Sigmoid colon (tissue), 6 donors: ENCODE measurements at regions not wholly inside any gene's neighbourhood (a gene's known extent, or its start where the extent isn't known, plus 50 kb on each side); places are given as distances from the start of the nearest gene placed in this dataset.

Experiments used
- DNase-seq: peaks from one replicate; pipeline ENCODE4 v3.0.0-alpha.2; 2019
- H3K27ac ChIP-seq, 4 donors: fragments of 200-600 bp; sonication (generic); one replicate each; pipeline ENCODE4 v1.5.1; 2016 to 2019; ENCODE audit warnings: mild to moderate bottlenecking in 1 of 4
- H3K27me3 ChIP-seq, 3 donors: fragments of 200-600 bp; sonication (generic); one replicate each; pipeline ENCODE4 v1.5.1; 2019; ENCODE audit warnings: mild to moderate bottlenecking in 1 of 3
- H3K36me3 ChIP-seq, 4 donors: fragments of 200-600 bp; sonication (generic); one replicate each; pipeline ENCODE4 v1.5.1; 2016 to 2019
- H3K4me1 ChIP-seq, 4 donors: fragments of 200-600 bp; sonication (generic); one replicate each; pipeline ENCODE4 v1.5.1; 2017 to 2019
- H3K4me3 ChIP-seq, 4 donors: fragments of 200-600 bp; sonication (generic); one replicate each; pipeline ENCODE4 v1.5.1; 2017 to 2019; ENCODE audit warnings: mild to moderate bottlenecking in 2 of 4, moderate library complexity in 1 of 4
- H3K9me3 ChIP-seq, 4 donors: fragments of 200-600 bp in 3 of 4; sonication (generic) in 3 of 4; one replicate each; pipeline versions ENCODE4 v1.5.1 to v1.6.1; 2013 to 2019
- EP300 ChIP-seq, 4 donors: sonication (generic); formaldehyde crosslinking; IDR thresholded peaks; one replicate each; pipeline ENCODE4 v1.6.1; 2017; ENCODE audit warnings: antibody characterized with exemption in 4 of 4
- POLR2A ChIP-seq, 2 donors: fragments of 450-650 bp; IDR thresholded peaks; one replicate each; pipeline ENCODE4 v1.6.1; 2016; ENCODE audit warnings: antibody characterized with exemption in 2 of 2, mild to moderate bottlenecking in 2 of 2, moderate library complexity in 2 of 2
- POLR2AphosphoS5 ChIP-seq, 4 donors: sonication (generic); formaldehyde crosslinking; IDR thresholded peaks; one replicate each; pipeline ENCODE4 v1.6.1; 2017; ENCODE audit warnings: antibody characterized with exemption in 4 of 4
- WGBS, 2 donors: extraction: QIAGEN DNeasy Blood & Tissue Kit; methylation state at CpG; one replicate each; pipeline ENCODE4 v1.1.7; 2013; 5-methylcytosine and 5-hydroxymethylcytosine counted together
- intact Hi-C: fragments of 100-400 bp; cut with DNase I; formaldehyde crosslinking; loops from one replicate; pipeline ENCODE4 v1.15.1; 2023
- TF ChIP-seq, protein P1 (sequence below), 4 experiments: fragments of 450-650 bp in 3 of 4; fragments of 200-600 bp in 1 of 4; IDR thresholded peaks; one replicate each; pipeline ENCODE4 v1.5.1; 2016 to 2019; ENCODE audit warnings: antibody characterized with exemption in 4 of 4, mild to moderate bottlenecking in 3 of 4, moderate library complexity in 2 of 4
- donor health status: healthy with polysubstance abuse.
- donor health status: healthy.

DNA sequence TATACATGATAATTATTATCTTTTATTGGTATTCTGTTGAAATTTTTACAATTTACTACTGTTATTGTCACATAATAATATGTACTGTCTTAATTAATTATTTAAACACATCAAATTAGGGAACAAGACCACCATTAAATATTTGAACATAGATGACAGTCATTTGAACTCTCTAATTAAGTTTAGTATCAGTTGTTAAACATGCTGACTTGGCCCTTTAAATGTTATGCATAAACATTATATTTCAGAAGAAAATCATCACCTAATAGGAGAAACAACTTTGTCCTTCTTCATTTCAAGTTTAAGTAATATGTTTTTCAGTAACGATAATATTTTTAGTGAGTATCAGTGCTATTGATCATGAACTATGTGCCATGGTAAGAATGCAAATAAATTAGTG, 623.5 kb upstream of the GNPDA2 start:
- Histone ChIP-seq H3K27me3 (no peaks in the 10 kb centered on the region), H3K27ac (peak overlapping the region in 1 of 4 donors; percentile 30), H3K4me3 (peak overlapping the region in 1 of 4 donors; percentile 38), H3K9me3 (no peaks in the 10 kb centered on the region), H3K4me1 (peaks cover 0 to 7% (median 0%) of the 10 kb centered on the region in 4 donors), H3K36me3 (no peaks in the 10 kb centered on the region)
- 90 to 93% methylated on average over 1 of the region's 1 CpG for WGBS, 2 donors
- DNase-seq, result no peak
- no peak for TF ChIP-seq POLR2A (IDR thresholded peaks at IDR 0.05)
- no peak for TF ChIP-seq POLR2AphosphoS5 (IDR thresholded peaks at IDR 0.05)
- TF ChIP-seq, protein P1, sequence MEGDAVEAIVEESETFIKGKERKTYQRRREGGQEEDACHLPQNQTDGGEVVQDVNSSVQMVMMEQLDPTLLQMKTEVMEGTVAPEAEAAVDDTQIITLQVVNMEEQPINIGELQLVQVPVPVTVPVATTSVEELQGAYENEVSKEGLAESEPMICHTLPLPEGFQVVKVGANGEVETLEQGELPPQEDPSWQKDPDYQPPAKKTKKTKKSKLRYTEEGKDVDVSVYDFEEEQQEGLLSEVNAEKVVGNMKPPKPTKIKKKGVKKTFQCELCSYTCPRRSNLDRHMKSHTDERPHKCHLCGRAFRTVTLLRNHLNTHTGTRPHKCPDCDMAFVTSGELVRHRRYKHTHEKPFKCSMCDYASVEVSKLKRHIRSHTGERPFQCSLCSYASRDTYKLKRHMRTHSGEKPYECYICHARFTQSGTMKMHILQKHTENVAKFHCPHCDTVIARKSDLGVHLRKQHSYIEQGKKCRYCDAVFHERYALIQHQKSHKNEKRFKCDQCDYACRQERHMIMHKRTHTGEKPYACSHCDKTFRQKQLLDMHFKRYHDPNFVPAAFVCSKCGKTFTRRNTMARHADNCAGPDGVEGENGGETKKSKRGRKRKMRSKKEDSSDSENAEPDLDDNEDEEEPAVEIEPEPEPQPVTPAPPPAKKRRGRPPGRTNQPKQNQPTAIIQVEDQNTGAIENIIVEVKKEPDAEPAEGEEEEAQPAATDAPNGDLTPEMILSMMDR (IDR thresholded peaks at IDR 0.05), result no peak
- no peak for TF ChIP-seq EP300 (IDR thresholded peaks at IDR 0.05)
- intact Hi-C loops, result no loop called here

DNA sequence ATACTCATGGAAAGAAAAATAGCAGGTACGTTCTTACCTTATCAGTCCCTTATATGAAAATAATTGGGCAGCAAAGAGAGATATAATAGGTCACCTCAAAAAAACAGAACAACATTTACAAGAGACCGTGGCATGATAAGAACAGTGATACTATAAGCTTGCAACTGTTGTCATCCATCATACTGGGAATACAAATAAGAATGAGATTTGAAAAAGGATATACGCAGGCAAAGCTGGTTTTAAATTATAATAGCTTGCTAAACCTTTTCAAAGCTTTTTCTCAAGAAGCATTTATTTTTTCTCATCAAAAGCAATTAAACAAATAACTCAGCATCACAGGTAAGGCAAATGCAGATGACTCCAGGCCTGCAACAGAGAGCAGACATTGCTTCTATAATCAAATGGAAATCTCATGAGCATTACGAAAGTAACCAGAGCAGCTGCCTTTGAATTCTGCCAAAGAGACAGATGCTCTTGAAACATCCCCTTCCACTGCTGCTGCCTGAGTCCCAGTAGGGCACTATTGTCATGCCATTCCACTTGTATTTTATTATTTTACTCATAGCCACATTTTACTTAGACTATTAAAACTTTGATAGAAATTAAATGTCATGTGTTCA, 620.6 kb upstream of the GNPDA2 start:
- WGBS, 2 donors, result 67 to 72% methylated on average over 4 of the region's 4 CpGs
- H3K4me1 ChIP-seq, result peaks cover 0 to 7% (median 0%) of the 10 kb centered on the region in 4 donors
- TF ChIP-seq EP300 (IDR thresholded peaks at IDR 0.05) (no peak), POLR2AphosphoS5 (IDR thresholded peaks at IDR 0.05) (no peak), POLR2A (IDR thresholded peaks at IDR 0.05) (no peak)
- TF ChIP-seq, protein P1 (IDR thresholded peaks at IDR 0.05), result no peak
- H3K27ac ChIP-seq, result no peak overlapping the region
- H3K36me3 ChIP-seq, result no peaks in the 10 kb centered on the region
- no peaks in the 10 kb centered on the region for H3K9me3 ChIP-seq
- intact Hi-C loops, result no loop called here
- no peaks in the 10 kb centered on the region for H3K27me3 ChIP-seq
- DNase-seq, result no peak
- no peak overlapping the region for H3K4me3 ChIP-seq

DNA sequence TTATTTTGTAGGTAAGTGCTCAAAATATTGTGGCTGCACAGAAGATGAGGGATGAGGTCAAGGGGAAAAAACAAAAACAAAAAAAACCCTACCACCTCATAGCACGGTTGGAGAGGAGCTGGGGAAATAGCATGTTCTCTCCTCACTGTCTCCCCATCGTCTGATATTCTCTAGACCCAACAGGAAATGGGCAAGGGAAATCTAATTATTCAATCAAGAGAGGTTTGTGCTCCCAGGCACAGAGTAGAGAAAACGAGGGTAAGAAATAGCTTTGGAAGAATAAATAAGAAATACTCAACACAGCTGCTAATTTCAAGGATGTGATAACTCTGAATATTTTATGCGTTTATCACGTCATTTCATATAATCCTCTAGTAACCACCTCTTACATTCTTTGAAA, 619.2 kb upstream of the GNPDA2 start:
- no peak for DNase-seq
- no peaks in the 10 kb centered on the region for H3K9me3 ChIP-seq
- H3K4me3 ChIP-seq, result no peak overlapping the region
- intact Hi-C loops, result no loop called here
- peaks cover 0 to 7% (median 0%) of the 10 kb centered on the region in 4 donors for H3K4me1 ChIP-seq
- H3K27me3 ChIP-seq, result no peaks in the 10 kb centered on the region
- H3K36me3 ChIP-seq, result no peaks in the 10 kb centered on the region
- TF ChIP-seq EP300 (IDR thresholded peaks at IDR 0.05) (no peak), POLR2AphosphoS5 (IDR thresholded peaks at IDR 0.05) (no peak), POLR2A (IDR thresholded peaks at IDR 0.05) (no peak)
- TF ChIP-seq, protein P1 (IDR thresholded peaks at IDR 0.05), result no peak
- WGBS, 2 donors, result 60 to 61% methylated on average over 5 of the region's 5 CpGs
- no peak overlapping the region for H3K27ac ChIP-seq

DNA sequence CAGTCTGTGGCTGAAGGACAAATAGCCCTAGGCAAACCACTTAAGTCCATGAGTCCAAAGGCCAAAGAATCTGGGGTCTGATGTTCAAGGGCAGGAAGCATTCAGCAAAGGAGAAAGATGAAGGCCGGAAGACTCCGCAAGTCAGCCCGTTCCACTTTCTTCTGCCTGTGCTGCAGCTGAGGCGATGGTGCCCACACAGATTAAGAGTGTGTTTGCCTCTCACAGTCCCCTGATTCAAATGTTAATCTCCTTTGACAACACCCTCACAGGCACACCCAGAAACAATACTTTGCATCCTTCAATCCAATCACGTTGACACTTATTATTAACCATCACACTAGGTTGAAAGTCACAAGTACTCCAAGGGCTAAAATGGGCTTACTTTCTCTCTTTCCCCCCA, 605.4 kb upstream of the GNPDA2 start:
- TF ChIP-seq POLR2AphosphoS5 (IDR thresholded peaks at IDR 0.05), result no peak
- TF ChIP-seq EP300 (IDR thresholded peaks at IDR 0.05), result no peak
- TF ChIP-seq, protein P1 (IDR thresholded peaks at IDR 0.05), result no peak
- TF ChIP-seq POLR2A (IDR thresholded peaks at IDR 0.05), result no peak
- Histone ChIP-seq H3K9me3 (no peaks in the 10 kb centered on the region), H3K27ac (no peak overlapping the region), H3K36me3 (no peaks in the 10 kb centered on the region), H3K27me3 (no peaks in the 10 kb centered on the region), H3K4me1 (no peaks in the 10 kb centered on the region), H3K4me3 (no peak overlapping the region)
- WGBS, 2 donors, result 71 to 74% methylated on average over 5 of the region's 5 CpGs
- intact Hi-C loops, result no loop called here
- DNase-seq, result no peak

DNA sequence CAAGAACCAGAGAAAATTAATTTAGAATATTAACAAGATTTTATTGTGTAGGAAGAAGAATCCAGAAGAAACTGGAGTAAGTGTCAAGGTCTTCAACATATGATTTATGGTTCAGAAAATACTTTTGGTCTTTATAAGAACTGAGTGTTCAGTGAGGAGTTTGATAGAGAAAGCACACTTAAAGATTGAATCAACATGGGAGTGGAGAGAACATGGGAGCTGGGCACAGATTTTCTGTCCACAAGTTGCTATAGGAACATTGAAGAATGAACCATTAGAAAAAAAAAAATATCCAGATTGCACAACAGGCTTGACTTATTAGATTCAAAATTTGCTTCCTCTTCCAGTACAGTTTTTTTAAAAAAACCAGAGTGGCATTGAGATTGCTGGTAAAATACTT, 601.2 kb upstream of the GNPDA2 start:
- intact Hi-C loops, result no loop called here
- H3K27ac ChIP-seq, result no peak overlapping the region
- no peaks in the 10 kb centered on the region for H3K27me3 ChIP-seq
- H3K4me3 ChIP-seq, result no peak overlapping the region
- DNase-seq, result no peak
- H3K4me1 ChIP-seq, result no peaks in the 10 kb centered on the region
- TF ChIP-seq POLR2A (IDR thresholded peaks at IDR 0.05), result no peak
- no peak for TF ChIP-seq EP300 (IDR thresholded peaks at IDR 0.05)
- TF ChIP-seq POLR2AphosphoS5 (IDR thresholded peaks at IDR 0.05), result no peak
- TF ChIP-seq, protein P1 (IDR thresholded peaks at IDR 0.05), result no peak
- H3K36me3 ChIP-seq, result no peaks in the 10 kb centered on the region
- no peaks in the 10 kb centered on the region for H3K9me3 ChIP-seq
